Right lobe of liver (tissue), 4 donors: ENCODE measurements at regions not wholly inside any gene's neighbourhood (a gene's known extent, or its start where the extent isn't known, plus 50 kb on each side); places are given as distances from the start of the nearest gene placed in this dataset.

Experiments used
- CTCF ChIP-seq, 4 donors: fragments of 200-600 bp in 3 of 4; fragments of 450-650 bp in 1 of 4; IDR thresholded peaks; one replicate each; pipeline versions ENCODE4 v1.5.1 to v1.8.0; 2016 to 2022; ENCODE audit warnings: antibody characterized with exemption in 4 of 4, mild to moderate bottlenecking in 2 of 4
- POLR2A ChIP-seq: fragments of 450-650 bp; IDR thresholded peaks from one replicate; pipeline ENCODE4 v1.6.1; 2017; ENCODE audit warnings: antibody characterized with exemption, mild to moderate bottlenecking
- donor health status: DM: no; HTN: no; CAD: no.
- donor health status: DM: no; HTN: no; CAD: no.
- donor health status: DM: no; HTN: yes; CAD: no.

GRCh38 chr6:141260627-141261015 lies 872.1 kb upstream of the GJE1 start:
- no peak for TF ChIP-seq CTCF (IDR thresholded peaks at IDR 0.05)
- TF ChIP-seq POLR2A = no peak
